ENCODE measurements at regions not wholly inside any gene's neighbourhood (a gene's known extent, or its start where the extent isn't known, plus 50 kb on each side); places are given as distances from the start of the nearest gene placed in this dataset.

DNA sequence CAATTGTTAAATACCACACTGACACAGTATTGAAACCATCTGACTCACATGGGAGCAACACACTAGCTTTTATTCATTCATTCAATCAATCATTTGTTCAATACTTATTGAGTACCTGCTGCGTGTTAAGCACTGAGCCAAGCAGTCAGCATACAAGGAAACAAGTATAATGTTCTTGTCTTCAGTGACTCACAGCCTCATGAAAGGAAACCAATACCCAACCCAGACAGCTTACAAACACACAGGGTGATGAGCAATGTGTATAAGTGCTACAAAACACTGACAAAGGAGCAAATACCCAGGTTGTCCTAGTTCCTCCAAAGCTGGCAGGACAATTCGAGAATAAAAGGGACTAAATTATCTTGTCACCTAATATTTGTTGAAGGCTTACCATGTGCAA lies 67.6 kb upstream of the RASEF start (continued):
- TF ChIP-seq CTCF (conservative IDR thresholded peaks at IDR 0.05; ENCODE audit: low read depth in 2 of 2) (no peak), POLR2AphosphoS5 (IDR thresholded peaks at IDR 0.05; ENCODE audit: low read depth) (no peak), STAT1 (IDR thresholded peaks at IDR 0.05; ENCODE audit: unreplicated experiment) (no peak), JUNB (IDR thresholded peaks at IDR 0.05; ENCODE audit: unreplicated experiment) (no peak), ZNF331 (CRISPR knock-in tag; IDR thresholded peaks at IDR 0.05; ENCODE audit: low read depth) (no peak), EZH2 (IDR thresholded peaks at IDR 0.05; ENCODE audit: low read depth, unreplicated experiment) (no peak), EZH2phosphoT487 (IDR thresholded peaks at IDR 0.05; ENCODE audit: unreplicated experiment) (no peak), CREB1 (CRISPR knock-in tag; IDR thresholded peaks at IDR 0.05; ENCODE audit: low read depth) (no peak), ZNF114 (CRISPR knock-in tag; IDR thresholded peaks at IDR 0.05) (no peak)
- TF ChIP-seq, protein P1, sequence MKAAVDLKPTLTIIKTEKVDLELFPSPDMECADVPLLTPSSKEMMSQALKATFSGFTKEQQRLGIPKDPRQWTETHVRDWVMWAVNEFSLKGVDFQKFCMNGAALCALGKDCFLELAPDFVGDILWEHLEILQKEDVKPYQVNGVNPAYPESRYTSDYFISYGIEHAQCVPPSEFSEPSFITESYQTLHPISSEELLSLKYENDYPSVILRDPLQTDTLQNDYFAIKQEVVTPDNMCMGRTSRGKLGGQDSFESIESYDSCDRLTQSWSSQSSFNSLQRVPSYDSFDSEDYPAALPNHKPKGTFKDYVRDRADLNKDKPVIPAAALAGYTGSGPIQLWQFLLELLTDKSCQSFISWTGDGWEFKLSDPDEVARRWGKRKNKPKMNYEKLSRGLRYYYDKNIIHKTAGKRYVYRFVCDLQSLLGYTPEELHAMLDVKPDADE (IDR thresholded peaks at IDR 0.05): no peak

DNA sequence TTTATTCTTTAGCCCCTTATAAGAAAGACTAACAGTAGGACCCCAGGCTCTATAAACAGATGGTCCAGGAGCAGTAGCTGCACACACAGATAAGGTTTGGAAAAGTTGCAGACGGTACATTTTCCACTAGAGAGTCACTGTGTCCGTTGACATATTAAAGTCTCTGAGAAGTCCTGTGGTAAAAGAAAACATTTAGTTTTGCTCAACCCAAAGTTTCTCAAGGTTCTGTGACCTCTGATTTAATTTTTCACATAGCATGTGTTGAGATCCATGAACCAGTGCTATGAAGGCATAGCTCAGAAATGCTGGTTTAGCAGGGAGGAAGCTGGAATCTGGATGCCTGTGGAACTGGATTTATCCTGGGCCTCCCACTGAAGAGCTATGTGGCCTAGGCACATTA lies 62.7 kb upstream of the RASEF start:
- peaks cover 23% of the 10 kb centered on the region for H3K9me3 Mint-ChIP-seq
- Histone ChIP-seq H3K79me2 (replicated peaks; ENCODE audit: insufficient read depth) (no peaks in the 10 kb centered on the region), H4K20me1 (replicated peaks; ENCODE audit: insufficient read depth) (no peaks in the 10 kb centered on the region; the same call in 1 of the 2 replicates), H3K36me3 (ENCODE audit: insufficient read depth) (no peaks in the 10 kb centered on the region; the same call in 1 of the 2 replicates), H3K27ac (ENCODE audit: low read depth) (no peak overlapping the region), H3K27me3 (ENCODE audit: insufficient read depth) (no peaks in the 10 kb centered on the region), H2AFZ (no peak overlapping the region), H3K4me3 (no peak overlapping the region), H3K9me2 (ENCODE audit: insufficient read depth) (peaks cover 6% of the 10 kb centered on the region), H3K4me2 (no peak overlapping the region), H3K4me1 (ENCODE audit: insufficient read depth) (no peaks in the 10 kb centered on the region), H3F3A (replicated peaks; ENCODE audit: low read depth) (no peaks in the 10 kb centered on the region)
- H3K27me3 Mint-ChIP-seq (ENCODE audit: insufficient read depth, low read depth, poor library complexity): no peaks in the 10 kb centered on the region
- peaks cover 15% of the 10 kb centered on the region; the same call in 2 of the 3 replicates for H3K36me3 Mint-ChIP-seq (ENCODE audit: low read depth)
- no peak for ATAC-seq
- DNase-seq (ENCODE audit: low spot score): no peak
- H3K4me3 Mint-ChIP-seq: no peak overlapping the region
- no peak overlapping the region for H3K27ac Mint-ChIP-seq
- no peaks in the 10 kb centered on the region for H3K4me1 Mint-ChIP-seq
- TF ChIP-seq NANOG (IDR thresholded peaks at IDR 0.05; ENCODE audit: borderline replicate concordance): no peak
- TF ChIP-seq CTCF (conservative IDR thresholded peaks at IDR 0.05; ENCODE audit: low read depth in 2 of 2): no peak
- no peak for TF ChIP-seq STAT1 (IDR thresholded peaks at IDR 0.05; ENCODE audit: unreplicated experiment)
- TF ChIP-seq, protein P1 (IDR thresholded peaks at IDR 0.05): no peak
- no peak for TF ChIP-seq ZNF462 (CRISPR knock-in tag; IDR thresholded peaks at IDR 0.05)
- TF ChIP-seq CREB1 (CRISPR knock-in tag; IDR thresholded peaks at IDR 0.05; ENCODE audit: low read depth): no peak
- no peak for TF ChIP-seq POLR2AphosphoS5 (IDR thresholded peaks at IDR 0.05; ENCODE audit: low read depth)
- TF ChIP-seq ZNF114 (CRISPR knock-in tag; IDR thresholded peaks at IDR 0.05): no peak
